Mesenchymal stem cell (in vitro differentiated cells and primary cell): ENCODE measurements at regions not wholly inside any gene's neighbourhood (a gene's known extent, or its start where the extent isn't known, plus 50 kb on each side); places are given as distances from the start of the nearest gene placed in this dataset.

Source experiments
- DNase-seq: peaks from one replicate; pipeline ENCODE4 v3.0.0-alpha.2; 2013
- H2AFZ ChIP-seq: one replicate; pipeline ENCODE4 v1.6.1; 2013; ENCODE audit warnings: low read depth, mild to moderate bottlenecking, control low read depth, inconsistent platforms, low read length, moderate library complexity
- H2AK5ac ChIP-seq: 2 replicates; pipeline ENCODE4 v1.6.1; 2013; ENCODE audit warnings: low read length, moderate library complexity, mild to moderate bottlenecking, inconsistent platforms; ENCODE audit not compliant: severe bottlenecking
- H2BK120ac ChIP-seq: one replicate; pipeline ENCODE4 v1.6.1; 2013; ENCODE audit warnings: low read depth, mild to moderate bottlenecking, inconsistent platforms, low read length, moderate library complexity
- H2BK12ac ChIP-seq, 2 experiments: one replicate each; pipeline ENCODE4 v1.6.1; 2013; ENCODE audit warnings: inconsistent platforms in 2 of 2, low read length in 2 of 2, mild to moderate bottlenecking in 2 of 2, moderate library complexity in 2 of 2, control low read depth in 1 of 2
- H2BK15ac ChIP-seq: one replicate; pipeline ENCODE4 v1.6.1; 2013; ENCODE audit warnings: mild to moderate bottlenecking, low read depth, inconsistent platforms; ENCODE audit not compliant: poor library complexity, severe bottlenecking
- H2BK5ac ChIP-seq: 2 replicates; pipeline ENCODE4 v1.6.1; 2013; ENCODE audit warnings: low read depth, mild to moderate bottlenecking, low read length, control low read depth, inconsistent platforms; ENCODE audit not compliant: poor library complexity, severe bottlenecking
- H3K14ac ChIP-seq, 2 experiments: one replicate each; pipeline ENCODE4 v1.6.1; 2013; ENCODE audit warnings: inconsistent platforms in 2 of 2, low read length in 2 of 2, control low read depth in 1 of 2, mild to moderate bottlenecking in 1 of 2, moderate library complexity in 1 of 2
- H3K18ac ChIP-seq, 2 experiments: one replicate each; pipeline ENCODE4 v1.6.1; 2013; ENCODE audit warnings: inconsistent platforms in 2 of 2, low read length in 2 of 2, control low read depth in 1 of 2, low read depth in 1 of 2, mild to moderate bottlenecking in 1 of 2
- H3K23ac ChIP-seq, 2 experiments: one replicate each; pipeline ENCODE4 v1.6.1; 2013; ENCODE audit warnings: inconsistent platforms in 2 of 2, low read length in 2 of 2, mild to moderate bottlenecking in 2 of 2, moderate library complexity in 2 of 2, control low read depth in 1 of 2
- H3K27ac ChIP-seq: 2 replicates; pipeline ENCODE4 v1.5.1; 2013; ENCODE audit warnings: mild to moderate bottlenecking, moderate library complexity, low read length, control low read depth, inconsistent platforms; ENCODE audit not compliant: poor library complexity, severe bottlenecking
- H3K27me3 ChIP-seq, 2 experiments: 2 replicates each; pipeline versions ENCODE4 v1.6.1 to v1.7.0; 2013; ENCODE audit warnings: low read length in 2 of 2, mild to moderate bottlenecking in 2 of 2, moderate library complexity in 2 of 2, control low read depth in 1 of 2, inconsistent platforms in 1 of 2; ENCODE audit not compliant: control insufficient read depth in 1 of 2, insufficient read depth in 1 of 2
- H3K36me3 ChIP-seq, 2 experiments: 2 replicates each; pipeline versions ENCODE4 v1.6.1 to v1.7.0; 2013; ENCODE audit warnings: low read length in 2 of 2, control low read depth in 1 of 2, inconsistent platforms in 1 of 2, low read depth in 1 of 2, mild to moderate bottlenecking in 1 of 2; ENCODE audit not compliant: insufficient read depth in 2 of 2, control insufficient read depth in 1 of 2
- H3K4ac ChIP-seq, 2 experiments: one replicate each; pipeline ENCODE4 v1.6.1; 2013; ENCODE audit warnings: inconsistent platforms in 2 of 2, low read length in 2 of 2, mild to moderate bottlenecking in 2 of 2, moderate library complexity in 2 of 2, control low read depth in 1 of 2, low read depth in 1 of 2
- H3K4me1 ChIP-seq: 2 replicates; pipeline ENCODE4 v1.6.1; 2013; ENCODE audit warnings: low read depth, low read length, control low read depth; ENCODE audit not compliant: control insufficient read depth, insufficient read depth
- H3K4me2 ChIP-seq: 2 replicates; pipeline ENCODE4 v1.6.1; 2013; ENCODE audit warnings: low read length, mild to moderate bottlenecking, inconsistent platforms; ENCODE audit not compliant: poor library complexity, severe bottlenecking
- H3K4me3 ChIP-seq, 2 experiments: 2 replicates each; pipeline versions ENCODE4 v1.5.1 to v1.7.0; 2013; ENCODE audit warnings: low read length in 2 of 2, mild to moderate bottlenecking in 2 of 2, control low read depth in 1 of 2, low read depth in 1 of 2; ENCODE audit not compliant: insufficient read depth in 1 of 2
- H3K79me1 ChIP-seq: replicated peaks from 2 replicates; pipeline ENCODE4 v1.6.1; 2013; ENCODE audit warnings: mild to moderate bottlenecking, control low read depth, low read length, inconsistent platforms; ENCODE audit not compliant: poor library complexity, severe bottlenecking
- H3K9ac ChIP-seq: 2 replicates; pipeline ENCODE4 v1.7.0; 2013; ENCODE audit warnings: mild to moderate bottlenecking, low read length, moderate library complexity
- H3K9me3 ChIP-seq: 2 replicates; pipeline ENCODE4 v1.7.0; 2013; ENCODE audit warnings: mild to moderate bottlenecking, low read length; ENCODE audit not compliant: control insufficient read depth
- H4K8ac ChIP-seq: one replicate; pipeline ENCODE4 v1.6.1; 2013; ENCODE audit warnings: inconsistent platforms, mild to moderate bottlenecking, low read length, moderate library complexity
- H4K91ac ChIP-seq: one replicate; pipeline ENCODE4 v1.6.1; 2013; ENCODE audit warnings: mild to moderate bottlenecking, low read length, inconsistent platforms
- WGBS: methylation state at CpG from one replicate; pipeline ENCODE4 v1.1.7; 2013; ENCODE audit warnings: mixed read lengths; 5-methylcytosine and 5-hydroxymethylcytosine counted together

GRCh38 chr13:86563308-86563707, 764.1 kb upstream of the SLITRK6 start:
- H3K4me2 ChIP-seq = no peak overlapping the region
- H2AFZ ChIP-seq = no peak overlapping the region
- no peaks in the 10 kb centered on the region for H3K79me1 ChIP-seq
- no peak overlapping the region for H2BK5ac ChIP-seq
- no peak overlapping the region for H3K18ac ChIP-seq
- H4K91ac ChIP-seq = no peak overlapping the region
- no peak overlapping the region for H2BK15ac ChIP-seq
- H3K23ac ChIP-seq = no peak overlapping the region
- H3K4me1 ChIP-seq = no peaks in the 10 kb centered on the region
- H3K9ac ChIP-seq = no peak overlapping the region
- H3K27me3 ChIP-seq = no peaks in the 10 kb centered on the region
- no peaks in the 10 kb centered on the region for H3K36me3 ChIP-seq
- H3K9me3 ChIP-seq = no peaks in the 10 kb centered on the region
- no peak overlapping the region for H4K8ac ChIP-seq
- no peak overlapping the region for H2AK5ac ChIP-seq
- DNase-seq = peak; percentile 66
- no peak overlapping the region for H3K4ac ChIP-seq
- H3K27ac ChIP-seq = peak overlapping the region; percentile 38
- H3K4me3 ChIP-seq = no peak overlapping the region
- WGBS = 8% methylated on average over 2 of the region's 2 CpGs
- H3K14ac ChIP-seq = no peak overlapping the region
- H2BK12ac ChIP-seq = no peak overlapping the region
- no peak overlapping the region for H2BK120ac ChIP-seq

GRCh38 chr13:86567119-86567518, 767.9 kb upstream of the SLITRK6 start:
- no peak overlapping the region for H3K4ac ChIP-seq
- no peak overlapping the region for H2AFZ ChIP-seq
- no peaks in the 10 kb centered on the region for H3K4me1 ChIP-seq
- no peak overlapping the region for H3K9ac ChIP-seq
- no peak overlapping the region for H2BK12ac ChIP-seq
- 100% methylated on average over 2 of the region's 3 CpGs for WGBS
- H3K18ac ChIP-seq = no peak overlapping the region
- no peak overlapping the region for H3K4me3 ChIP-seq
- no peaks in the 10 kb centered on the region for H3K9me3 ChIP-seq
- no peak for DNase-seq
- H3K23ac ChIP-seq = no peak overlapping the region
- no peaks in the 10 kb centered on the region for H3K27me3 ChIP-seq
- H2BK120ac ChIP-seq = no peak overlapping the region
- H3K4me2 ChIP-seq = no peak overlapping the region
- H3K14ac ChIP-seq = no peak overlapping the region
- no peak overlapping the region for H3K27ac ChIP-seq
- H3K79me1 ChIP-seq = no peaks in the 10 kb centered on the region
- H2AK5ac ChIP-seq = no peak overlapping the region
- no peak overlapping the region for H2BK5ac ChIP-seq
- H3K36me3 ChIP-seq = no peaks in the 10 kb centered on the region
- H4K91ac ChIP-seq = no peak overlapping the region
- H2BK15ac ChIP-seq = no peak overlapping the region
- peak overlapping the region; percentile 60 for H4K8ac ChIP-seq

GRCh38 chr13:86569119-86569518, 769.9 kb upstream of the SLITRK6 start:
- Histone ChIP-seq H3K14ac (no peak overlapping the region), H3K4me2 (no peak overlapping the region), H2BK5ac (no peak overlapping the region), H3K4ac (no peak overlapping the region), H3K4me1 (no peaks in the 10 kb centered on the region), H3K36me3 (no peaks in the 10 kb centered on the region), H3K9me3 (no peaks in the 10 kb centered on the region), H2BK12ac (no peak overlapping the region), H4K8ac (no peak overlapping the region), H3K9ac (no peak overlapping the region), H3K27ac (no peak overlapping the region), H2BK120ac (no peak overlapping the region), H3K79me1 (no peaks in the 10 kb centered on the region), H3K4me3 (no peak overlapping the region), H3K23ac (no peak overlapping the region), H3K18ac (no peak overlapping the region), H2AFZ (no peak overlapping the region), H2BK15ac (no peak overlapping the region), H4K91ac (no peak overlapping the region), H2AK5ac (no peak overlapping the region), H3K27me3 (no peaks in the 10 kb centered on the region)
- peak; percentile 17 for DNase-seq
- WGBS = no CpG with 5 or more reads among the region's 1 CpG

GRCh38 chr13:86569974-86570373, 770.8 kb upstream of the SLITRK6 start:
- Histone ChIP-seq H3K9me3 (no peaks in the 10 kb centered on the region), H3K79me1 (no peaks in the 10 kb centered on the region), H3K27me3 (no peaks in the 10 kb centered on the region), H3K14ac (no peak overlapping the region), H2AK5ac (no peak overlapping the region), H2BK15ac (no peak overlapping the region), H3K27ac (no peak overlapping the region), H3K4me3 (no peak overlapping the region), H2BK5ac (no peak overlapping the region), H3K23ac (no peak overlapping the region), H4K8ac (no peak overlapping the region), H3K9ac (no peak overlapping the region), H2AFZ (no peak overlapping the region), H3K18ac (no peak overlapping the region), H3K4ac (no peak overlapping the region), H3K4me1 (no peaks in the 10 kb centered on the region), H4K91ac (no peak overlapping the region), H3K36me3 (no peaks in the 10 kb centered on the region), H3K4me2 (no peak overlapping the region), H2BK12ac (no peak overlapping the region), H2BK120ac (no peak overlapping the region)
- no peak for DNase-seq
